AG04449 (cell line): ENCODE measurements at regions not wholly inside any gene's neighbourhood (a gene's known extent, or its start where the extent isn't known, plus 50 kb on each side); places are given as distances from the start of the nearest gene placed in this dataset.

Experiments
- CTCF ChIA-PET: fragments of 350-600 bp; formaldehyde crosslinking; extraction: SDS; loops from one replicate; lab custom pipeline; 2021; ENCODE audit warnings: antibody characterized with exemption; lab: Yijun Ruan, JAX
- POLR2A ChIA-PET: fragments of 400-600, 350-600 bp; formaldehyde crosslinking; extraction: SDS; loops from one replicate; lab custom pipeline; 2020; ENCODE audit warnings: antibody characterized with exemption, inconsistent platforms; lab: Yijun Ruan, JAX
- DNase-seq: peaks from one replicate; pipeline ENCODE4 v3.0.0-alpha.2; 2010; ENCODE audit warnings: low read depth, low spot score
- H3K4me3 ChIP-seq: 2 replicates; pipeline ENCODE4 v1.5.1; 2011; ENCODE audit warnings: low read depth, mild to moderate bottlenecking, control low read depth, low read length
- TF ChIP-seq, protein P1 (sequence below): IDR thresholded peaks from one replicate; pipeline ENCODE4 v1.5.1; 2011; ENCODE audit warnings: mild to moderate bottlenecking, moderate library complexity, low read length, control low read depth, inconsistent platforms; ENCODE audit not compliant: insufficient read depth; ENCODE audit errors: missing control alignments

- POLR2A ChIA-PET, result no interaction called here
- DNase-seq, result no peak
- H3K4me3 ChIP-seq, result no peak overlapping the region
- CTCF ChIA-PET, result no interaction called here
- TF ChIP-seq, protein P1, sequence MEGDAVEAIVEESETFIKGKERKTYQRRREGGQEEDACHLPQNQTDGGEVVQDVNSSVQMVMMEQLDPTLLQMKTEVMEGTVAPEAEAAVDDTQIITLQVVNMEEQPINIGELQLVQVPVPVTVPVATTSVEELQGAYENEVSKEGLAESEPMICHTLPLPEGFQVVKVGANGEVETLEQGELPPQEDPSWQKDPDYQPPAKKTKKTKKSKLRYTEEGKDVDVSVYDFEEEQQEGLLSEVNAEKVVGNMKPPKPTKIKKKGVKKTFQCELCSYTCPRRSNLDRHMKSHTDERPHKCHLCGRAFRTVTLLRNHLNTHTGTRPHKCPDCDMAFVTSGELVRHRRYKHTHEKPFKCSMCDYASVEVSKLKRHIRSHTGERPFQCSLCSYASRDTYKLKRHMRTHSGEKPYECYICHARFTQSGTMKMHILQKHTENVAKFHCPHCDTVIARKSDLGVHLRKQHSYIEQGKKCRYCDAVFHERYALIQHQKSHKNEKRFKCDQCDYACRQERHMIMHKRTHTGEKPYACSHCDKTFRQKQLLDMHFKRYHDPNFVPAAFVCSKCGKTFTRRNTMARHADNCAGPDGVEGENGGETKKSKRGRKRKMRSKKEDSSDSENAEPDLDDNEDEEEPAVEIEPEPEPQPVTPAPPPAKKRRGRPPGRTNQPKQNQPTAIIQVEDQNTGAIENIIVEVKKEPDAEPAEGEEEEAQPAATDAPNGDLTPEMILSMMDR, result no peak
Observed at GRCh38 chr3:127424766-127425504, 137.1 kb upstream of the PRR20G start.

GRCh38 chr3:127423856-127424765 lies 136.3 kb upstream of the PRR20G start:
- TF ChIP-seq, protein P1, result no peak
- POLR2A ChIA-PET, result no interaction called here
- CTCF ChIA-PET, result no interaction called here
- H3K4me3 ChIP-seq, result no peak overlapping the region
- no peak for DNase-seq

DNA sequence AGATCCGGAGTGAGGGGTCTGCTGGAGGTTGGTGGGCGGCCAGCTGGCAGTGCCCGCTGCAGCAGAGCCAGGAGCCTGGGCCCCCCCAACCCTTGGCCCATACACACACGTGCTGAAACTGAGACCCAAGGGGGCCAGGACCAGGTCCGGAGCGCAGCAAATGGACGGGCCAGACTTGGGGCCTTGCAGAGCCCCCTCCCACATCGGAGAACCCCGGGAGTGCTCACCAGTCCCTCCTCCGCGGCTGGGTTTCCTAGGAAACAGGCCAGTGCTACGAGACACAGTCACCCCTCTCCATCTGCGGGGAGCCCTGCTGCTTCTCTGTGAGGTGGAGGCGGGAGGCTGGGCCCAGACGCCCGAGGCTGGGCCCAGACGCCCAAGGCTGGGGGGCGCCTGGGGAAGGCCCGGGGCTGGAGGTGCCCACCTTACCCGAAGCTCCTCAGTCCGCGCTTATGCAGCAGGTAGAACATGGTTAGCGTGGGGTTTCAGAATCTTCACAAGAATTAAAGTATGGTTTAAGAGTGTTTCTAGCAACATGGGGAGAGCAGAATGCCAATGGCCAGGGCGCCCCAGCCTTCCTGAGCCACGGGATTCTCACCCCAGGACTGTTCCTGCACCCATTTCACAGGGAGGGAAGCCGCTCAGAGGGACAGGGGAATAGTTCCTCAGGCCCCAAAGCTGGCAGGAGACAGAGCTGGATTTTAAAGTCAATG lies 135.0 kb upstream of the PRR20G start:
- POLR2A ChIA-PET, result no interaction called here
- H3K4me3 ChIP-seq, result no peak overlapping the region

GRCh38 chr3:127421943-127422662 lies 134.3 kb upstream of the PRR20G start:
- no peak for DNase-seq
- no peak overlapping the region for H3K4me3 ChIP-seq
- TF ChIP-seq, protein P1, result no peak
- ChIA-PET CTCF (no interaction called here), POLR2A (no interaction called here)

More for the DNA sequence above, 135.0 kb upstream of the PRR20G start:
- CTCF ChIA-PET, result no interaction called here
- TF ChIP-seq, protein P1, result no peak
- DNase-seq, result no peak

- no peak for DNase-seq
- POLR2A ChIA-PET, result no interaction called here
- no peak overlapping the region for H3K4me3 ChIP-seq
- TF ChIP-seq, protein P1, result no peak
- CTCF ChIA-PET, result interaction anchor here (0.6 kb wide), 1 partner anchor 35 kb away, joined by 3 read pairs; no protein-coding TSS in a partner anchor
Observed at GRCh38 chr3:127420829-127421228, 133.0 kb upstream of the PRR20G start.
